ENCODE measurements at regions not wholly inside any gene's neighbourhood (a gene's known extent, or its start where the extent isn't known, plus 50 kb on each side); places are given as distances from the start of the nearest gene placed in this dataset.

DNA sequence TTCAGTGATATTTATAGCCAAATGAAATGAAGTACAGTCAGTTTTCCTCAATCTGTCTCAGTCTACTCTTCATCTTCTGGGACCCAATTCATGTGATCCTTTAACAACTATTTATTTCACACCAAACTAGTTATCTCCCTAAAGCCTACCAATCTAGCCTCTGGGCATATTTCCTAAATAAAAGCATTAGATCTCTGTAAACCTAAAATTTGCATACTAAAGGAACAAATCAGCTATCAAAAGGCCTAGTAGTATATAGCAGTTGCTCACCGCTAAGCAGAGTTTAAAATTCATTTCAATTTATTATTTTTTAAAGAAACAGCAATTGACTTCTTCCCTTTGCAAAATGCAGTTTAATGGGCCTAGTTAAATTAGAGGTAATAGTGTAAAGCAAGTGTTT is 280.2 kb downstream of the ZEB2 start:
- peak overlapping the region; percentile 20 for H3K27ac Mint-ChIP-seq
- no peaks in the 10 kb centered on the region for H3K9me3 ChIP-seq (ENCODE audit: low read depth)
- peaks cover 37% of the 10 kb centered on the region for H3K4me1 Mint-ChIP-seq
- H3F3A ChIP-seq (ENCODE audit: low read depth) = peaks cover 5% of the 10 kb centered on the region
- peaks cover 4% of the 10 kb centered on the region for H3K36me3 Mint-ChIP-seq
- H3K27me3 Mint-ChIP-seq (ENCODE audit: insufficient read depth, low read depth) = no peaks in the 10 kb centered on the region
- no peak for DNase-seq (ENCODE audit: low spot score)
- H2AFZ ChIP-seq (replicated peaks) = no peak overlapping the region
- H3K27ac ChIP-seq = no peak overlapping the region
- no peak overlapping the region for H3K4me3 ChIP-seq
- H4K20me1 ChIP-seq (ENCODE audit: low read depth) = no peaks in the 10 kb centered on the region
- no peaks in the 10 kb centered on the region for H3K9me3 Mint-ChIP-seq
- TF ChIP-seq EZH2phosphoT487 (IDR thresholded peaks at IDR 0.05) (no peak), CTCF (IDR thresholded peaks at IDR 0.05) (no peak), EZH2 (IDR thresholded peaks at IDR 0.05) (no peak)
- H3K9ac ChIP-seq = no peak overlapping the region
- H3K4me1 ChIP-seq = peaks cover 28% of the 10 kb centered on the region
- H3K4me3 Mint-ChIP-seq = no peak overlapping the region
- no peaks in the 10 kb centered on the region for H3K36me3 ChIP-seq
- H3K27me3 ChIP-seq = no peaks in the 10 kb centered on the region
- no peaks in the 10 kb centered on the region for H3K79me2 ChIP-seq (ENCODE audit: low read depth)
- peak overlapping the region; percentile 14 for H3K4me2 ChIP-seq

DNA sequence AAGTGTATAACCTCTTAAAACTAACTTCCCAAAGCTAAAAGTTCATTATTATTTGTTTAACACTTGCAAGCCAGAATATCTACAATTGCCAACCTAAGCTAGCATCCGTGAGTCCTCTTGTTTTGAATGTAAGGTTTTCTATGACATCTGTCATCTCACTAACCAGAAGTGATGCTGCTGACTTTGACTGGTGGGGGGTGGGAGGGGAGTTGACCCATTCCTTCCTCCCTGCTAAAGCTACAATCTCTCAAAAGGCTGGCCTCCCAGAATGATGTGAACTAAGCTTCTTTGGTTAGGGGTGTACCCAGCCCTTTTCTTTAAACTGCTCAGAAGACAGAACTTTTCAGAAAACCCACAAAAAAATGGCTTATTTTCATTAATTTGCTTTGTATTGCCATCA is 280.6 kb downstream of the ZEB2 start:
- no peaks in the 10 kb centered on the region for H3K79me2 ChIP-seq (ENCODE audit: low read depth)
- Mint-ChIP-seq H3K27ac (no peak overlapping the region), H3K9me3 (no peaks in the 10 kb centered on the region), H3K4me1 (peaks cover 41% of the 10 kb centered on the region), H3K27me3 (ENCODE audit: insufficient read depth, low read depth) (no peaks in the 10 kb centered on the region), H3K4me3 (no peak overlapping the region), H3K36me3 (peaks cover 4% of the 10 kb centered on the region)
- H3K4me3 ChIP-seq = no peak overlapping the region
- H3K36me3 ChIP-seq = no peaks in the 10 kb centered on the region
- no peaks in the 10 kb centered on the region for H3K9me3 ChIP-seq (ENCODE audit: low read depth)
- no peak overlapping the region for H2AFZ ChIP-seq (replicated peaks)
- TF ChIP-seq EZH2 (IDR thresholded peaks at IDR 0.05) (no peak), CTCF (IDR thresholded peaks at IDR 0.05) (no peak), EZH2phosphoT487 (IDR thresholded peaks at IDR 0.05) (no peak)
- H4K20me1 ChIP-seq (ENCODE audit: low read depth) = no peaks in the 10 kb centered on the region
- peak overlapping the region; percentile 14 for H3K4me2 ChIP-seq
- no peak for DNase-seq (ENCODE audit: low spot score)
- peaks cover 5% of the 10 kb centered on the region for H3F3A ChIP-seq (ENCODE audit: low read depth)
- H3K9ac ChIP-seq = no peak overlapping the region
- no peaks in the 10 kb centered on the region for H3K27me3 ChIP-seq
- peaks cover 31% of the 10 kb centered on the region for H3K4me1 ChIP-seq
- no peak overlapping the region for H3K27ac ChIP-seq

DNA sequence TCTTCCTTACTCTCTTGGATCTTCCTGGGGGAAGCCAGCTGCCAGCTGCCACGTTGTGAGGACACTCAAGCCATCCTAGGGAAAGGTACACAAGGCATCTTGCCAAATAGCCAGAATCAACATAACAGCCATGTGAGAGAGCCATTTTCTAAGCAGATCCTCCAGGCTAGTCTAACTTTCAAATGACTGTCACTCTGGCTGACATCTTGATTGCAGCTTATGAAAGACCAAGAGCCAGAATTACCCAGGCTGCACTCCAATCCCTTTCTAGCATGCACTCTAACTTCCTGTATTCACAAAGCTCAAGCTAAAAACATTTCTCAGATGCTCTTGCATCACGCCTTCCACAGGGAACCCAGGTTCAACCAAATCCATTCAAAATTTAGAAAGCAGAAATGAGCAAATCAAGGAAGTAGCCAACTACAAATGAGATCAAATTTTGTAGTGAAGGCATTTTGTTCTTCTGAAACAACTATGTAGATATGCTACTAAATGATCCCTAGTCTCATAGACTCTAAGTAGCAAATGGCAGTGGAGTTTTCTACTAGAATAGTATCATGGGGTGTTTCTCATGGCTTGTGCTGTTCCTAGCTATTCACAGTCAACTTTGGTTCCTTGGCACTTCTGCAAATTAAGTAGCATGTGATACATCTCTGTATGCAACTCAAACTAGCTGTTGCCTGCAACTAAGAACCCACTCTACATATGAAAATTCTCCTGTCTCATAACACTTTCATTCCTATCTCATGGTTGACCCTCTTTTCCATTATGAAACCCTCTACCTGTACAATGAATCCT is 281.9 kb downstream of the ZEB2 start:
- Histone ChIP-seq H3K27ac (no peak overlapping the region), H3K9me3 (ENCODE audit: low read depth) (no peaks in the 10 kb centered on the region), H3K4me1 (peaks cover 40% of the 10 kb centered on the region), H3K79me2 (ENCODE audit: low read depth) (no peaks in the 10 kb centered on the region), H3K4me2 (no peak overlapping the region), H3K9ac (no peak overlapping the region), H4K20me1 (ENCODE audit: low read depth) (no peaks in the 10 kb centered on the region), H2AFZ (replicated peaks) (no peak overlapping the region), H3K36me3 (no peaks in the 10 kb centered on the region), H3F3A (ENCODE audit: low read depth) (peaks cover 5% of the 10 kb centered on the region), H3K4me3 (no peak overlapping the region), H3K27me3 (no peaks in the 10 kb centered on the region)
- no peak overlapping the region for H3K4me3 Mint-ChIP-seq
- H3K27me3 Mint-ChIP-seq (ENCODE audit: insufficient read depth, low read depth) = no peaks in the 10 kb centered on the region
- peak overlapping the region; percentile 39 for H3K27ac Mint-ChIP-seq
- no peak for TF ChIP-seq CTCF (IDR thresholded peaks at IDR 0.05)
- no peak for TF ChIP-seq EZH2phosphoT487 (IDR thresholded peaks at IDR 0.05)
- TF ChIP-seq EZH2 (IDR thresholded peaks at IDR 0.05) = no peak
- H3K9me3 Mint-ChIP-seq = no peaks in the 10 kb centered on the region
- peaks cover 4% of the 10 kb centered on the region for H3K36me3 Mint-ChIP-seq
- H3K4me1 Mint-ChIP-seq = peaks cover 51% of the 10 kb centered on the region
- no peak for DNase-seq (ENCODE audit: low spot score)

Measured in neural progenitor cell (in vitro differentiated cells).